Central memory CD8-positive, alpha-beta T cell (primary cell): ENCODE measurements at regions not wholly inside any gene's neighbourhood (a gene's known extent, or its start where the extent isn't known, plus 50 kb on each side); places are given as distances from the start of the nearest gene placed in this dataset.

Experiments used
- ATAC-seq: fragments of 150-1000 bp; cut with Tn5 transposase; replicated peaks from 2 replicates; pipeline ENCODE4 v1.10.0; 2022; ENCODE audit warnings: mild to moderate bottlenecking, moderate FRiP score, moderate number of reproducible peaks; ENCODE audit not compliant: poor library complexity, severe bottlenecking; ENCODE audit errors: extremely low read depth
- DNase-seq, 2 donors: peaks; one replicate each; pipeline ENCODE4 v3.0.0; 2021; ENCODE audit warnings: low spot score in 2 of 2
- H3K27ac Mint-ChIP-seq: one replicate; pipeline ENCODE4 v1.8.0; 2022; ENCODE audit warnings: low read depth, mild to moderate bottlenecking, moderate library complexity, mixed read lengths
- H3K27me3 Mint-ChIP-seq: one replicate; pipeline ENCODE4 v1.8.0; 2022; ENCODE audit warnings: mixed read lengths
- H3K36me3 Mint-ChIP-seq: one replicate; pipeline ENCODE4 v1.8.0; 2022; ENCODE audit warnings: mild to moderate bottlenecking, moderate library complexity, mixed read lengths; ENCODE audit not compliant: insufficient read depth
- H3K4me1 Mint-ChIP-seq: one replicate; pipeline ENCODE4 v1.8.0; 2022; ENCODE audit warnings: mixed read lengths
- H3K4me3 Mint-ChIP-seq: one replicate; pipeline ENCODE4 v1.8.0; 2022; ENCODE audit warnings: mild to moderate bottlenecking, moderate library complexity, mixed read lengths
- H3K9me3 Mint-ChIP-seq: one replicate; pipeline ENCODE4 v1.8.0; 2022; ENCODE audit warnings: mixed read lengths

DNA sequence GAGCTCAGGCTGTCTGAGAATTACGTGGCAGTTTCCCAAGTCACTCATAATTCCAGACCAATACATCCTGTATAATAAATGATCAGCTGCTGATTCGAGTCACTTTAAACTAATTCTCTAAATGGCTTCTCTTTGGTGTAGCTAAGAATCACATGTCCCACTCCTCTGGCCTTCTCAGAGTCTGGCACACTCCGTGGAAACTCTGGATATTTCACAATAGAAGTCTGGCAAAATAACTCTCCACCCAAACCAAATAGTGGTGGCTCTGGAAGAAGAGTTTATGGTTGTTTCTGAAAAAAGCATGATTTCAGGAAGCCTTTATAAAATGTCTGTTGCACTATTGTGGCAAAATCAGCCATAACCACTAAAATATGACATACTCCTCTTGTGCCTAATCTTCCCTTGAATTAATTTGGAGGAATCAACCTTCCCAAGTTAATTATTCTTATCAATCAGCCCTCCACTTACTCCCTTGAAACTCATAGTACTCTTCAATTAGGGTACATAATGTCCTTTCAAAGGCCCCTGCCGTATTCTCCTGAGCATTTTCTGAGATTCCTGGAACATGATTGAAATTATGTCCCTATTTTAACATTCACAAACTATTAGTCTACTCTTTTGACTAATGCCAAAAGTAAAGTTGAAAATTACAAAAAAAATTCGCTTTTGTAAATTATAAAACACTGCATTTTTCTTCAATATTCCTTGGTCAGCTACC, 991.6 kb downstream of the FAT4 start:
- no peaks in the 10 kb centered on the region for H3K36me3 Mint-ChIP-seq
- H3K27me3 Mint-ChIP-seq, result no peaks in the 10 kb centered on the region
- H3K27ac Mint-ChIP-seq, result no peak overlapping the region
- no peaks in the 10 kb centered on the region for H3K4me1 Mint-ChIP-seq
- H3K4me3 Mint-ChIP-seq, result no peak overlapping the region
- DNase-seq (no peak), ATAC-seq (no peak)
- H3K9me3 Mint-ChIP-seq, result peaks cover 34% of the 10 kb centered on the region

DNA sequence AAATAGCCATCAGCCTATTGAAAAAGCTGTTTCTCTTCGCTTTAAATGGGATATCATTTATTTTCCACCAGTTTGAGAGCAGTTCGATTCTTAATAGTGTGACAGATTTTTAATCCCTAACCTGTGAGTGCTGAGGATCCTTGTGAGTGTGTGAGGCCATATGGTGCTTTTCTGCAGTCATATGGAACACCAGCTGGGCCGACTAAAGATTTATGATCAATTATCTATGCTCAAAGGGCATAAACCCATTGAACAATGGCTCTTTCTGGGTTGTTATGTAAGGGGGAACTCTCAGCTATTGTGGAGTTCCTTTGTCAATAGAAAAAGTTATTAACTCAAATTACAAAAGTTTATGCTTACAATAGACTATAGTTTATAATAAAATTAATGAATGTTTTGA, 1003.6 kb downstream of the FAT4 start:
- Mint-ChIP-seq H3K27ac (no peak overlapping the region), H3K27me3 (no peaks in the 10 kb centered on the region), H3K36me3 (no peaks in the 10 kb centered on the region), H3K4me3 (no peak overlapping the region), H3K9me3 (no peaks in the 10 kb centered on the region), H3K4me1 (no peaks in the 10 kb centered on the region)
- DNase-seq, result no peak
- no peak for ATAC-seq

DNA sequence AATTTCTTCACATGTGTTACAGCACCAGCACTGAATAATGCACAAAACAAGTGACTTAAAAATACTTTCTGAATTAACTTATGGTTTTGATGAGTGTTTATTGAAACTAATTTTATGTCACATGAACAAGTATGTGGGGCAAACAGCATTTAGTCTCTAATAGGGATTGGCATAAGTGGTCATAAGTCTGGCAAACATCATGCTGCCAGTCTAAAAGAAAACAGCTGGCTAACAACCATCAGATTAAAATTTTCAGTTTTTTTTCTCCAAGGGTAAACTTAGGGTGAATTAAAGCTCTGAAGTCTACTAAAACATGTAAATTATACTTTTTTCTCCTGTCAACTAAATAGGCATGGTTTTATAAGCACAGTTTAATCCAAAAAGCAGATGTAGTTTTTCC, 1014.2 kb downstream of the FAT4 start:
- H3K36me3 Mint-ChIP-seq, result no peaks in the 10 kb centered on the region
- no peaks in the 10 kb centered on the region for H3K4me1 Mint-ChIP-seq
- no peak for DNase-seq
- H3K4me3 Mint-ChIP-seq, result no peak overlapping the region
- no peaks in the 10 kb centered on the region for H3K27me3 Mint-ChIP-seq
- no peak overlapping the region for H3K27ac Mint-ChIP-seq
- peaks cover 23% of the 10 kb centered on the region for H3K9me3 Mint-ChIP-seq
- ATAC-seq, result no peak

DNA sequence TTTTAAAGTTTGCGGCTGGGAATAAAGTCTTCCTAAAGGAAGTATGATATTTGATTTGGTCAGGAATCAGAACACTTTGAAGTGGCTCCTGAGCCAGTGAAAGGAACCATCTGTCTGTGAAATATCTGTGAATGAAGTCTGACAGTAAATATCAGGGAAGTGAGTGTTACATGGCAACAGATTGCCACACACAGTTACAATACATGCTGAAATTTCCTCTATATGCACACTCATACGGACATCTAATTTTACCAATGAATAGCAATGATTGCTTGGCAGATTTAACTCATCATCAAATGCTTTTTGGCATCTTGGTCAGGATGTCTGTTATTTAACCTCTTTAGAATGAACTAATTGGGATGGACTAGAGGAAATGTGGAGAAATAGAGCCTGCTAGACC, 1023.8 kb downstream of the FAT4 start:
- H3K36me3 Mint-ChIP-seq, result no peaks in the 10 kb centered on the region
- no peak overlapping the region for H3K27ac Mint-ChIP-seq
- no peak overlapping the region for H3K4me3 Mint-ChIP-seq
- no peak for DNase-seq
- H3K9me3 Mint-ChIP-seq, result peaks cover 26% of the 10 kb centered on the region
- H3K4me1 Mint-ChIP-seq, result no peaks in the 10 kb centered on the region
- ATAC-seq, result no peak
- no peaks in the 10 kb centered on the region for H3K27me3 Mint-ChIP-seq

DNA sequence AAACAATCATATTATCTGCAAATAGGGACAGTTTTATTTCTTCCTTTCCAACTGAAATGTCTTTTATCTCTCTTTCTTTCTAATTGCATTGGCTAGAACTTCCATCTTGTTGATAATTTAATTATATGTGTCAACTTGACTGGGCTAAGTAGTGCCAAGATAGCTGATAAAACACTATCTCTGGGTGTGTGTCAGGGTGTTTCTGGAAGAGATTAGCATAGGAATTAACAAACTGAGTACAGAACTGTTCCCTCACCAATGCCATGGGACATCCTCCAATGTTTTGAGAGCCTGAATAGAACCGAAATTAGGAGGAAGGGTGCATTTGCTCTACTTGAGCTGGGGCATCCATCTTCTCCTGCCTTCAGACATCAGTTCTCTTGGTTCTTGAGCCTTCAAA, 1027.2 kb downstream of the FAT4 start:
- no peak for ATAC-seq
- H3K9me3 Mint-ChIP-seq, result peaks cover 2% of the 10 kb centered on the region
- H3K27ac Mint-ChIP-seq, result no peak overlapping the region
- no peaks in the 10 kb centered on the region for H3K4me1 Mint-ChIP-seq
- DNase-seq, result no peak
- H3K4me3 Mint-ChIP-seq, result no peak overlapping the region
- no peaks in the 10 kb centered on the region for H3K27me3 Mint-ChIP-seq
- no peaks in the 10 kb centered on the region for H3K36me3 Mint-ChIP-seq

DNA sequence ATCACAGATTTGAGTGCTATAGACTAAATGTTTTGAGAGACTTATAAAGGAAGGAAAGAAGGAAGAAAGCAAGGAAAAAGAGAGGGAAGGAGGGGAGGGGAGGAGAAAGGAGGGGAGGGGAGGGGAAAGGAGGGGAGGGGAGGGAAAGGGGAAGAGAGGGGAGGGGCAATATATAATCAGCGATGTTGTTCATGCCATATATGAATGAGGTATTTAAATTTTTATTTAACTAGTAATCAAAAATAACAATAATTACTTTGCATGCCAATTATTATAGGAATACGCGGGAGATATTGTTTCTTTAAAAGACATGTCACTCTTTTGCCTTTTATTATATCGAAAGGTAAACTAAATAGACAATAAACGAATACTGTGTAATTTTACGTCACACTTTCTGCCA, 1029.7 kb downstream of the FAT4 start:
- DNase-seq (no peak), ATAC-seq (no peak)
- Mint-ChIP-seq H3K27ac (no peak overlapping the region), H3K36me3 (no peaks in the 10 kb centered on the region), H3K27me3 (no peaks in the 10 kb centered on the region), H3K9me3 (no peaks in the 10 kb centered on the region), H3K4me1 (no peaks in the 10 kb centered on the region), H3K4me3 (no peak overlapping the region)

DNA sequence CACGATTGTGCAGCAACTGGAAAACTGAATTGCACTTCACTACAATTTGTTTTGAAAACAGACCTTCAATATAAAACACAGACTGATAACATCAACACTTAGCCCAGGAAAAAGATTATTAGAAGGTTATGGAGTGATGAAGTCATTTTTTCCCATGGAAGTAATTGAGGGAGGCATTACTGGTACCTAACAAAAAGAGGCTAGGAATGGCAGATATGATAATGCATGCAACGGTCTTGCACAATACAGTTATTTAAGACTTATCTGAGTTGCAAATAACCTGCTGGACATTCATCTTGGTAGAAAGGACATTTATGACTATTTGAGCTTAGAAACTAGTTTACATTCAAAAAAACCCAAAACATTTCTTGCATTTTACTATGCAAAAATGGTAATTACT, 1031.9 kb downstream of the FAT4 start:
- no peaks in the 10 kb centered on the region for H3K36me3 Mint-ChIP-seq
- DNase-seq (no peak), ATAC-seq (no peak)
- H3K4me3 Mint-ChIP-seq, result no peak overlapping the region
- H3K4me1 Mint-ChIP-seq, result no peaks in the 10 kb centered on the region
- H3K27me3 Mint-ChIP-seq, result no peaks in the 10 kb centered on the region
- peaks cover 4% of the 10 kb centered on the region for H3K9me3 Mint-ChIP-seq
- no peak overlapping the region for H3K27ac Mint-ChIP-seq

DNA sequence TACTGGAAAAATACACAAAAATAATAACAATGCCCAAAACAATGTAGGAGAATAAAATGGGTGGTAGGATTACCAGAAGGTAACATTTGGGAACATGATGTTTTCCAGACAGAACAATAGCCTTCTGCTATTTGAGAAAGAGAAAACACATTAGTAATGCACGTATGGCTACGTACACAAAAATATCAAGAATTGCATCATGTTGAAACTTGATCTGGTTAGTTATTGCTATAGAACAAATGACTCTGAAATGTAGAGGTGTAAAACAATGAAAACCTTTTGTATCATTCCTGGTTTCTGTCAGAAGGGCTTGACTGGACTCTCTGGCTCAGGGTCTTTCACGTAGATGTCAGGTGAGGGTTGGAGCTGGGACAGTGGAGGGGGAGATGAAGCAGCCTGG, 1040.0 kb downstream of the FAT4 start:
- Mint-ChIP-seq H3K27me3 (no peaks in the 10 kb centered on the region), H3K4me1 (no peaks in the 10 kb centered on the region), H3K4me3 (no peak overlapping the region), H3K36me3 (no peaks in the 10 kb centered on the region), H3K9me3 (peaks cover 12% of the 10 kb centered on the region), H3K27ac (no peak overlapping the region)
- ATAC-seq, result peak; percentile 28
- DNase-seq, result no peak

DNA sequence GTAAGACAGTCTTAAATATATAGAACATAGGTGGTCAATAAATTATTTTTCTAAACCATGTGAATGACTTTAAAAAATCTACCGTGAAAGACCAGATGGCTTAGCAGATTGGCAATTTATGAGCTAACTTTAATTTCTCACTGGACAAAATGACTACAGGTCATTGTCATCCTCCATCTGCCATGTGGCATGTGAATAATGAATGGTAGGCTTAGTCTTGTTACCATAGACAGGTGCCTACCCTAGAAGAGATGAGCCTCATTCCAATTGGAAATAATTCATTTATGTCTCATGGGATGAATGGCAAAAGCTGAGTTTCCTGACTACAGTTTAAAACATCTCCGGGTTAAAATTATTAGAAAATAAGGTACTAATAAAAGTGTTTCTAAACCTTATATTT, 1043.3 kb downstream of the FAT4 start:
- no peaks in the 10 kb centered on the region for H3K4me1 Mint-ChIP-seq
- H3K9me3 Mint-ChIP-seq, result peaks cover 17% of the 10 kb centered on the region
- H3K27ac Mint-ChIP-seq, result no peak overlapping the region
- no peaks in the 10 kb centered on the region for H3K36me3 Mint-ChIP-seq
- no peak for DNase-seq
- ATAC-seq, result no peak
- H3K27me3 Mint-ChIP-seq, result no peaks in the 10 kb centered on the region
- no peak overlapping the region for H3K4me3 Mint-ChIP-seq

DNA sequence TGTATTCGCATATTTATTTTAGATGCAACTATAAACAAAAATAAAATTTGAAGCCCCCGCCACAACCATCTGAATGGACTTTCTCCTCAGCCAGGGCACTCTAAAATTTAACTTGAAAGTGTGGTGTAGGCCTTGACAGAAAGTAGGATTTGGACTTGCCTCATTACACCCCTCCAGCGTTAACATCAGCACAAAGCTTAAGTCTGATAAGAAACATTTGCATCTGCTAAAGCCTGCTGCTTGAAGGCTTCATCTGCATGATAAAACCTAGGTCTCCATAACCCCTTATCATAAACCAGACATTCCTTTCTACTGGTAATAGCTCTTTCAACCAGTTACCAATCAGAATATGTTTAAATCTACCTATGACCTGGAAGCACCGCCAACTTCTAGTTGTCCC, 1046.5 kb downstream of the FAT4 start:
- Mint-ChIP-seq H3K36me3 (peaks cover 1% of the 10 kb centered on the region), H3K27ac (no peak overlapping the region), H3K4me3 (no peak overlapping the region), H3K4me1 (no peaks in the 10 kb centered on the region), H3K27me3 (no peaks in the 10 kb centered on the region), H3K9me3 (peaks cover 25% of the 10 kb centered on the region)
- DNase-seq (no peak), ATAC-seq (no peak)

DNA sequence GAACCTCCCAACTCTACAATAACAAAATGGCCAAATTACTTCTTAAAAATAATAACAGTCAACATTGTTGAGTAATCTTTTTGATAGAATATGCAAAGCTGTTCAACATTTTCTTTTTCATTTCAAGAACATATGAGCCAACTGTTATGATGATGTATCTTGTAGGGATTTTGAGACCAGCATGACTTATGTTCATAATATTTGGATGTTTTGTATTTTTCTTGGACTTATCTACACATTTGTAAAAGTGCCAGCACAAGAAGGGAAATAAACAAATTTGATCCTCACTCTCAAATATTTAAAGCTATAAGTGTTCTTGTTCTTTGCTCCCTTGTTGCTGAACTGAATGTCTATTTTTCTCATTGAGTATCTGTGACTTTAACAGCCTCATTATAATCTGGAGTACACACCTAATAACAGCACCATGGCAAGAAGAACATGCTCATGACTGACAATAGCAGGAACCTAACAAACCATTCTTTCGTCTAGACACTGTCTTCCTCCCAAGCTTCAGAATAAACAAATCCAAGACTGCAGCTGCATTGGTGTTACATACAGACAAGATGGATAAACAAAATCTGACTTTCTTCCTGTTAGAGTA, 1049.7 kb downstream of the FAT4 start:
- ATAC-seq, result no peak
- Mint-ChIP-seq H3K4me1 (no peaks in the 10 kb centered on the region), H3K36me3 (peaks cover 1% of the 10 kb centered on the region), H3K4me3 (no peak overlapping the region), H3K27me3 (no peaks in the 10 kb centered on the region), H3K27ac (no peak overlapping the region), H3K9me3 (peaks cover 31% of the 10 kb centered on the region)
- no peak for DNase-seq

DNA sequence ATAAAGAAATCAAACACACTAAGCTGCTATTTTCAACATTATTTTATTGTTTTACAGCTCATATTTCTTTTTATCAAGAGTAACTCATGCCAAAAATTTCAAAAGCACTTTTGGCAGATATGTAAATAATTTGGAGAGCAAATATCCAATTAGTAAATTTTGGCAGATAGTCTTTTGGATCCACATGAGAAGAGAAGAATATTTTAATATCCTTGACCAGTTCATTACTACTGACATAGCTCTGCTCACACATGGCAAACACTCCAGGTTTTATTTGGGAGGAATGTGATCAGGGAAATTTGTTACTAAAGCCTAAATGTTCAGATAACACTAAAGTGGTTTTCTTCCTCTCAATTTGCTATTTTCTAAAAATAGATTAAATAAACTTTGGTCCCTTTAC, 1054.3 kb downstream of the FAT4 start:
- ATAC-seq (no peak), DNase-seq (no peak)
- H3K4me1 Mint-ChIP-seq, result no peaks in the 10 kb centered on the region
- H3K9me3 Mint-ChIP-seq, result peaks cover 19% of the 10 kb centered on the region
- H3K4me3 Mint-ChIP-seq, result no peak overlapping the region
- no peak overlapping the region for H3K27ac Mint-ChIP-seq
- H3K36me3 Mint-ChIP-seq, result peaks cover 1% of the 10 kb centered on the region
- no peaks in the 10 kb centered on the region for H3K27me3 Mint-ChIP-seq

DNA sequence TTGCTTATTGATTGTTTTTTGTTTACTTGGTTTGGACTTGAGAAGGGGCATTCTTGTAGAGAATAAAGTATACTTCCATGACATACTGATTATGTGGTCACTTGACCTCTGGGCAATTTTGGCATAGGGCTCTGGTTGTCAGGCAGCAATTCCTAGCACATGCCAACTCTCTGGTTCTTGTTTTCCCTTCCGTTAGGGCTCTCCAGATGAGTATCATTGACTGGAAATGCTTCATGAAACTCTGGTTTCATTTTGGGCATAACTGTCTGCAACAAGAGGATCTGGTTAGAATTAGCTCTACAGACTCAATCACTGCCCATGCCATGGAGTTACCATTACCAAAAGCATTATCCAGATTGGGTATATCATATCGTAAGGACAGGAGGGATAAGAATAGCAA, 1057.9 kb downstream of the FAT4 start:
- Mint-ChIP-seq H3K4me3 (no peak overlapping the region), H3K27ac (no peak overlapping the region), H3K27me3 (no peaks in the 10 kb centered on the region), H3K36me3 (no peaks in the 10 kb centered on the region), H3K9me3 (peaks cover 12% of the 10 kb centered on the region), H3K4me1 (no peaks in the 10 kb centered on the region)
- DNase-seq, result no peak
- ATAC-seq, result no peak
